Adipocyte (in vitro differentiated cells): ENCODE measurements at regions not wholly inside any gene's neighbourhood (a gene's known extent, or its start where the extent isn't known, plus 50 kb on each side); places are given as distances from the start of the nearest gene placed in this dataset.
A peak's percentile ranks its signal among the peaks of the same experiment; 100 is the strongest.

Experiments
- DNase-seq: peaks from one replicate; pipeline ENCODE4 v3.0.0-alpha.2; 2015; ENCODE audit warnings: low read depth
- H3K27me3 ChIP-seq: replicated peaks from 2 replicates; pipeline ENCODE4 v1.7.0; 2013; ENCODE audit warnings: mild to moderate bottlenecking, low read length, moderate library complexity; ENCODE audit not compliant: control insufficient read depth, insufficient read depth
- H3K36me3 ChIP-seq: 2 replicates; pipeline ENCODE4 v1.7.0; 2013; ENCODE audit warnings: low read length, mild to moderate bottlenecking, moderate library complexity; ENCODE audit not compliant: control insufficient read depth, insufficient read depth, severe bottlenecking
- H3K4me1 ChIP-seq: 2 replicates; pipeline ENCODE4 v1.7.0; 2013; ENCODE audit warnings: mild to moderate bottlenecking, low read length, moderate library complexity; ENCODE audit not compliant: control insufficient read depth, insufficient read depth
- H3K4me3 ChIP-seq: 2 replicates; pipeline ENCODE4 v1.7.0; 2013; ENCODE audit warnings: mild to moderate bottlenecking, low read length, moderate library complexity
- H3K9ac ChIP-seq: 2 replicates; pipeline ENCODE4 v1.7.0; 2013; ENCODE audit warnings: mild to moderate bottlenecking, low read length, moderate library complexity
- H3K9me3 ChIP-seq: 2 replicates; pipeline ENCODE4 v1.7.0; 2013; ENCODE audit warnings: mild to moderate bottlenecking, low read length, moderate library complexity; ENCODE audit not compliant: control insufficient read depth

GRCh38 chr2:16852651-16853050 lies 187.0 kb upstream of the CYRIA start:
- H3K9me3 ChIP-seq = no peaks in the 10 kb centered on the region

DNA sequence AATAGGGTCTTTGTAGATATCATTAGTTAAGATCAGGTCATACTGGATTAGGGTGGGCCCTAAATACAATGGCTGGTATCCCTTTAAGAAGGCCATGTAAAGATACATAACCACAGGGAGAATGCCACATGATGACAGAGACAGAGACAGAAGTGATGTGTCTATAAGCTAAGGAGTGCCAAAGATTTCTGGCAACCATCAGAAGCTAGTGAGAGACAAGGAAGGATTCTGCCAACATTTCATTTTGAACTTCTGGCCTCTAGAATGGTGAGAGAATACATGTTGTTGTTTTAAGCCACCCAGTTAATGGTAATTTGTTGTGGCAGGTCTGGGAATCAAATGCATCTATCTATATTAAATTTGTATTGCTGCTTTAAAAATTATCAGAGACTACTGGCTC lies 185.5 kb upstream of the CYRIA start:
- H3K36me3 ChIP-seq = no peaks in the 10 kb centered on the region
- no peaks in the 10 kb centered on the region for H3K4me1 ChIP-seq
- peaks cover 2% of the 10 kb centered on the region for H3K27me3 ChIP-seq
- no peak overlapping the region for H3K4me3 ChIP-seq
- H3K9me3 ChIP-seq = no peaks in the 10 kb centered on the region
- H3K9ac ChIP-seq = no peak overlapping the region
- DNase-seq = no peak

More at GRCh38 chr2:16852651-16853050, 187.0 kb upstream of the CYRIA start:
- Histone ChIP-seq H3K36me3 (no peaks in the 10 kb centered on the region), H3K9ac (no peak overlapping the region), H3K4me1 (no peaks in the 10 kb centered on the region), H3K27me3 (peaks cover 2% of the 10 kb centered on the region), H3K4me3 (no peak overlapping the region)
- no peak for DNase-seq

- no peak overlapping the region for H3K9ac ChIP-seq
- no peaks in the 10 kb centered on the region for H3K4me1 ChIP-seq
- DNase-seq = no peak
- no peaks in the 10 kb centered on the region for H3K36me3 ChIP-seq
- H3K4me3 ChIP-seq = no peak overlapping the region
- H3K27me3 ChIP-seq = peaks cover 9% of the 10 kb centered on the region
- H3K9me3 ChIP-seq = no peaks in the 10 kb centered on the region
Measured at GRCh38 chr2:16840496-16841172, 175.0 kb upstream of the CYRIA start.

DNA sequence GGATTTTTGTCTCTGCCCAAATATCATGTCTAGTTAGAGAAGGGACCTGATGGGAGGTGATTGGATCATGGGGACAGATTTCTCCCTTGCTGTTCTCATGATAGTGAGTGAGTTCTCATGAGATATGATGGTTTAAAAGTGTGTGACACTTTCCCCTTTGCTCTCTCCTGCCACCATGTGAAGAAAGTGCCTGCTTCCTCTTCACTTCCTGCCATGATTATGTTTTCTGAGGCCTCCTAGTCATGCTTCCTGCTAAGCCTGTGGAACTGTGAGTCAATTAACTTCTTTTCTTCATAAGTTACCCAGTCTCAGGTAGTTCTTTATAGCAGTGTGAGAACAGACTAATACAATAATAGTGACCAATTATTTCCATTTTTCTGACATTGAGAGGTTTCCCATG lies 167.3 kb upstream of the CYRIA start:
- no peaks in the 10 kb centered on the region for H3K36me3 ChIP-seq
- H3K4me3 ChIP-seq = no peak overlapping the region
- no peaks in the 10 kb centered on the region for H3K4me1 ChIP-seq
- H3K27me3 ChIP-seq = no peaks in the 10 kb centered on the region
- H3K9me3 ChIP-seq = no peaks in the 10 kb centered on the region
- DNase-seq = no peak
- no peak overlapping the region for H3K9ac ChIP-seq

DNA sequence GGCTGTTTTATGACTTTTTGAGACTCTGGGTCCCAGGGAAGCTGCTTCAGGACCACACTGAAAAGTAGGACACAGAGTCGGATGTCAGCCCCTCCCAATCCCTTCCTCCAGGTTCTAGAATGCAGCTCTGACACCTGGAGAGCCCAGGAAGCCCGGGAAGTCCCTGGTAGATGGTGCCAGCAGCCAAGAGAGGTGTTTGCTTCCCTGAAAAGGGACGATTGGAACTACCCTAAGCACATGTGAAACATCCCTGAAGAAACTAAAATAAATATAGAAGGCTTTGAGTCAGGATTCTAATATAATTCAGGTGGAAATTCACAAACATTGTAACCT lies 163.2 kb upstream of the CYRIA start:
- Histone ChIP-seq H3K4me1 (peaks cover 3% of the 10 kb centered on the region), H3K9me3 (no peaks in the 10 kb centered on the region), H3K9ac (no peak overlapping the region), H3K36me3 (no peaks in the 10 kb centered on the region), H3K27me3 (no peaks in the 10 kb centered on the region), H3K4me3 (no peak overlapping the region)
- DNase-seq = no peak

GRCh38 chr2:16828044-16828827 lies 162.6 kb upstream of the CYRIA start:
- H3K9me3 ChIP-seq = no peaks in the 10 kb centered on the region
- peaks cover 3% of the 10 kb centered on the region for H3K4me1 ChIP-seq
- no peak overlapping the region for H3K9ac ChIP-seq
- H3K4me3 ChIP-seq = no peak overlapping the region
- DNase-seq = no peak
- no peaks in the 10 kb centered on the region for H3K27me3 ChIP-seq
- H3K36me3 ChIP-seq = no peaks in the 10 kb centered on the region

DNA sequence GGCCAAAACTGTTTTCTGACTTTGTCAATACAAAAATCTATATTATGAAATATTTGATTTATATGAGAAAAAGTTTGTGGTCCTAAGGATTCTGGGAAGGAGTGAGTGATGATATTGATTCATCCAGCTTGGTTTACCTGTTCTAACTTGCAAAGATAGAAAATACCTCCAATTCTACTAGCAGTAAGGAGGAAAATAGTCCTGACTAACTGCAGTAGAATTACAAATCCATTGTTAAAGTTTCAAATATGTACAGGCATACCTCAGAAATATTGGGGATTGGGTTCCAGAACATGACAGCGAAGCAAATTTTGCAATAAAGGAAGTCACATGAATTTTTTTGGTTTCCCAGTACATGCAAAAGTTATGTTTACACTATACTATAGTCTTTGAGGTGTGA lies 158.8 kb upstream of the CYRIA start:
- DNase-seq = no peak
- Histone ChIP-seq H3K4me3 (no peak overlapping the region), H3K4me1 (peaks cover 3% of the 10 kb centered on the region)

GRCh38 chr2:16821692-16822091 lies 156.1 kb upstream of the CYRIA start:
- Histone ChIP-seq H3K9me3 (no peaks in the 10 kb centered on the region), H3K9ac (no peak overlapping the region), H3K36me3 (no peaks in the 10 kb centered on the region), H3K4me3 (no peak overlapping the region), H3K27me3 (peaks cover 3% of the 10 kb centered on the region), H3K4me1 (no peaks in the 10 kb centered on the region)
- no peak for DNase-seq

More for the DNA sequence above, 158.8 kb upstream of the CYRIA start:
- Histone ChIP-seq H3K9me3 (no peaks in the 10 kb centered on the region), H3K27me3 (no peaks in the 10 kb centered on the region), H3K36me3 (no peaks in the 10 kb centered on the region), H3K9ac (no peak overlapping the region)

- no peaks in the 10 kb centered on the region for H3K4me1 ChIP-seq
- no peaks in the 10 kb centered on the region for H3K9me3 ChIP-seq
- no peaks in the 10 kb centered on the region for H3K36me3 ChIP-seq
- H3K9ac ChIP-seq = no peak overlapping the region
- no peak for DNase-seq
- no peak overlapping the region for H3K4me3 ChIP-seq
- peaks cover 3% of the 10 kb centered on the region for H3K27me3 ChIP-seq
Measured at GRCh38 chr2:16818203-16818556, 152.5 kb upstream of the CYRIA start.

- no peaks in the 10 kb centered on the region for H3K4me1 ChIP-seq
- no peak for DNase-seq
- no peaks in the 10 kb centered on the region for H3K36me3 ChIP-seq
- H3K9me3 ChIP-seq = no peaks in the 10 kb centered on the region
- peaks cover 3% of the 10 kb centered on the region for H3K27me3 ChIP-seq
- H3K9ac ChIP-seq = no peak overlapping the region
- H3K4me3 ChIP-seq = no peak overlapping the region
Measured at GRCh38 chr2:16817305-16818202, 151.9 kb upstream of the CYRIA start.

DNA sequence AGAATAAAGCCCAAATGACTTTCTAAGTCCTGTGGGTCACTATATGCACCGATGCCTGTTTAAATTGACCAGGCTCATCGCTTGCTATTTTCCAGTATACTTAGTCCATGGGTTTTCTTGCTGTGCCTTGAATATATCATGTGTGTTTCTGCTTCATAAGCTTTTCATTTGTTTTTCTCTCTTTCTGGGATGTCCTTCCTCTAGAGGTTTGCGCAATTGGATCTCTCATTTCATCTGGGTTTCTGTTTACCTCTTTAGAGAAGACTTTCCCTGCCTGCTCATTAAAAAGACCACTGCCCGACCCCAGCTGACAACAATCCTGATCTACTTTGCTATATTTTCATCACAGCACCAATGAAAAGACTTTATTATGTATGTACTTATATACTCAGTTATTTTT lies 150.9 kb upstream of the CYRIA start:
- H3K9me3 ChIP-seq = no peaks in the 10 kb centered on the region
- no peaks in the 10 kb centered on the region for H3K4me1 ChIP-seq
- H3K4me3 ChIP-seq = no peak overlapping the region
- no peaks in the 10 kb centered on the region for H3K36me3 ChIP-seq
- H3K9ac ChIP-seq = no peak overlapping the region
- H3K27me3 ChIP-seq = peaks cover 3% of the 10 kb centered on the region
- DNase-seq = peak; percentile 14
